ENCODE measurements at regions not wholly inside any gene's neighbourhood (a gene's known extent, or its start where the extent isn't known, plus 50 kb on each side); places are given as distances from the start of the nearest gene placed in this dataset.

- intact Hi-C loops (cut with DNase I; ENCODE audit: low total_unique reads): no loop called here
- Histone ChIP-seq H3K36me3 (no peaks in the 10 kb centered on the region), H3K4me1 (no peaks in the 10 kb centered on the region), H3K4me3 (no peak overlapping the region), H3K27me3 (no peaks in the 10 kb centered on the region), H3K9me3 (peaks cover 0 to 10% (median 0%) of the 10 kb centered on the region in 3 donors), H3K27ac (no peak overlapping the region)
- no peak for DNase-seq
- no peak for TF ChIP-seq CTCF (IDR thresholded peaks at IDR 0.05)
Measured at GRCh38 chr20:11320033-11320432, 597.7 kb upstream of the BTBD3 start.

GRCh38 chr20:11323816-11324215 is 593.9 kb upstream of the BTBD3 start:
- Histone ChIP-seq H3K9me3 (peaks cover 0 to 10% (median 0%) of the 10 kb centered on the region in 3 donors), H3K27me3 (no peaks in the 10 kb centered on the region), H3K27ac (no peak overlapping the region), H3K4me3 (no peak overlapping the region), H3K36me3 (no peaks in the 10 kb centered on the region), H3K4me1 (no peaks in the 10 kb centered on the region)
- intact Hi-C loops (cut with DNase I; ENCODE audit: low total_unique reads): no loop called here
- no peak for TF ChIP-seq CTCF (IDR thresholded peaks at IDR 0.05)
- no peak for DNase-seq

DNA sequence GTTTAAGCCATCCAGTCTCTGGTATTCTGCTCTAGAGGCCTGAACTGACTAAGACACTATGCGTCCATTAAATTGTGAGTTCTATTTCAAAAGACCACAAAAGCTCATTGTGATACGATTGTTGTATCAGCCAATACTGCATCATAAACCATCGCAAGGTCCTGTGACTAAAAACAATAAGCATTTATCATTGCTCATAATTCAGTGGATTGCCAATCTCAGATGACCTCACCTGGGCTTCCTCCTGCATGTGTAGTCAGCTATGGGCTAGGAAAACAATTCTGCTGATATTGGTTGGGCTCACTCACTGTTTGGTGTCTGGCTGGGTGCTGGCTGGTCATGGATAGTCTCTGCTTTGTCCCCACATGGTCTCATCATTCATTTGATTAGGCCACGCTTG is 592.7 kb upstream of the BTBD3 start:
- intact Hi-C loops (cut with DNase I; ENCODE audit: low total_unique reads): no loop called here
- Histone ChIP-seq H3K27ac (no peak overlapping the region), H3K4me1 (no peaks in the 10 kb centered on the region), H3K4me3 (no peak overlapping the region), H3K36me3 (no peaks in the 10 kb centered on the region), H3K27me3 (no peaks in the 10 kb centered on the region), H3K9me3 (peaks cover 0 to 10% (median 0%) of the 10 kb centered on the region in 3 donors)
- no peak for TF ChIP-seq CTCF (IDR thresholded peaks at IDR 0.05)
- no peak for DNase-seq

DNA sequence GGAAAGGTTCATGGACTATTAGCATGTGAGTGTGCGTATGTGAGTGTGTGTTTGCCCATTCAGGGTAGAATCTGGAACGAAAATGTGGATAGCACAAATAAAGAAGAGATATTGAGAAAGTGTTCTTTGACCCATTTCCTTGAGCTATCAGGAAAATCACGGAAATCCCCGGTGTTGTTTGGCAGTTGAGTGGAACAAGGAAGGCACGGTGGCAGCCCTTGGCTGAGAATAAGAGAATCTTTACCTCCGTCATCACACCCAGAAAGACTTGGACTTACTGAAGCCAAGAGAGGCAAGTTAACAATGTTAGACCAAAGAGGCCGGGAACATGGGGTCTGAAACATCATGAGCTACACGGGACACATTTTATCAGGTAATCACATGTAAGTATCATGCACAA is 588.9 kb upstream of the BTBD3 start:
- Histone ChIP-seq H3K4me1 (no peaks in the 10 kb centered on the region), H3K4me3 (no peak overlapping the region), H3K27ac (no peak overlapping the region), H3K27me3 (no peaks in the 10 kb centered on the region), H3K36me3 (no peaks in the 10 kb centered on the region), H3K9me3 (no peaks in the 10 kb centered on the region)
- no peak for DNase-seq
- intact Hi-C loops (cut with DNase I; ENCODE audit: low total_unique reads): no loop called here
- no peak for TF ChIP-seq CTCF (IDR thresholded peaks at IDR 0.05)

GRCh38 chr20:11329271-11329670 is 588.4 kb upstream of the BTBD3 start:
- no peak overlapping the region for H3K27ac ChIP-seq
- TF ChIP-seq CTCF (IDR thresholded peaks at IDR 0.05): no peak
- no peaks in the 10 kb centered on the region for H3K9me3 ChIP-seq
- no peaks in the 10 kb centered on the region for H3K4me1 ChIP-seq
- H3K4me3 ChIP-seq: no peak overlapping the region
- DNase-seq: no peak
- intact Hi-C loops (cut with DNase I; ENCODE audit: low total_unique reads): no loop called here
- H3K27me3 ChIP-seq: no peaks in the 10 kb centered on the region
- H3K36me3 ChIP-seq: no peaks in the 10 kb centered on the region

DNA sequence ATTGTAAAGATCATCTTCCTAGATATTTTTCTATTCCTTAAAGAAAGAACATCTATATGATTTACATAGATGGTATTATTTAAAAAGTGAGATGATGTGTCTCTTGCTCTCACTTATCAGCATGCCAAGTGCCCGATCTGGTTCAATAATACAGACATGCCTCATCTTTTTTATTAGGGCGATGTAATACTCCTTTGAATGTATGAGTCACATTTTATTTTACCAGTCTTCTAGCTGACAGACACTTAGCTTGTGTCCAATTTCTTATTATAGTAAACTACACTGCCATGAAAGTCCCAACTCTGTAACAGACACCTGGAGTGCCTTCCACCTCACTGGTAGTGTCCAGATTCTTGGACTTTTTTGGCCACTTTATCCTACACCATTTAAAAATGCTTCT is 586.6 kb upstream of the BTBD3 start:
- no peak for TF ChIP-seq CTCF (IDR thresholded peaks at IDR 0.05)
- H3K27me3 ChIP-seq: no peaks in the 10 kb centered on the region
- H3K4me1 ChIP-seq: no peaks in the 10 kb centered on the region
- no peak overlapping the region for H3K4me3 ChIP-seq
- no peak overlapping the region for H3K27ac ChIP-seq
- no peak for DNase-seq
- H3K36me3 ChIP-seq: no peaks in the 10 kb centered on the region
- intact Hi-C loops (cut with DNase I; ENCODE audit: low total_unique reads): no loop called here
- H3K9me3 ChIP-seq: no peaks in the 10 kb centered on the region

All from tibial artery (tissue), 4 donors.